ENCODE measurements at regions not wholly inside any gene's neighbourhood (a gene's known extent, or its start where the extent isn't known, plus 50 kb on each side); places are given as distances from the start of the nearest gene placed in this dataset.

- ChIA-PET RAD21 (ENCODE audit: unreplicated experiment) (no interaction called here), POLR2A (interaction anchor here (0.6 kb wide), 1 partner anchor 19 kb away, joined by 5 read pairs; no protein-coding TSS in a partner anchor), CTCF (no interaction called here), SMC1A (ENCODE audit: uncharacterized antibody, unreplicated experiment) (no interaction called here)
- ATAC-seq (no peak), DNase-seq (ENCODE audit: low read depth, low spot score) (no peak), FAIRE-seq (no peak)
- intact Hi-C loops (cut with micrococcal nuclease; ENCODE audit: unreplicated experiment) (no loop called here), in situ Hi-C loops (cut with MboI) (no loop called here)
- H3K27ac ChIP-seq (ENCODE audit: control insufficient read depth, insufficient read depth), result no peak overlapping the region
- TF ChIP-seq MAX (IDR thresholded peaks at IDR 0.05; ENCODE audit: low read depth, low read length) (no peak), ZNF24 (IDR thresholded peaks at IDR 0.05) (no peak), CHD1 (IDR thresholded peaks at IDR 0.05; ENCODE audit: low read depth, low read length) (no peak), E4F1 (IDR thresholded peaks at IDR 0.05; ENCODE audit: borderline replicate concordance, partially characterized antibody) (no peak), ZSCAN29 (IDR thresholded peaks at IDR 0.05) (no peak), TCF7 (IDR thresholded peaks at IDR 0.05; ENCODE audit: borderline replicate concordance) (no peak), PML (IDR thresholded peaks at IDR 0.05; ENCODE audit: low read length) (no peak), CEBPB (IDR thresholded peaks at IDR 0.05; ENCODE audit: borderline replicate concordance in 1 of 2, low read depth in 2 of 2, low read length in 2 of 2) (no peak), CREB1 (IDR thresholded peaks at IDR 0.05; ENCODE audit: low read depth) (no peak), MTA2 (IDR thresholded peaks at IDR 0.05; ENCODE audit: low read depth) (no peak)
- TF ChIP-seq, protein P1, sequence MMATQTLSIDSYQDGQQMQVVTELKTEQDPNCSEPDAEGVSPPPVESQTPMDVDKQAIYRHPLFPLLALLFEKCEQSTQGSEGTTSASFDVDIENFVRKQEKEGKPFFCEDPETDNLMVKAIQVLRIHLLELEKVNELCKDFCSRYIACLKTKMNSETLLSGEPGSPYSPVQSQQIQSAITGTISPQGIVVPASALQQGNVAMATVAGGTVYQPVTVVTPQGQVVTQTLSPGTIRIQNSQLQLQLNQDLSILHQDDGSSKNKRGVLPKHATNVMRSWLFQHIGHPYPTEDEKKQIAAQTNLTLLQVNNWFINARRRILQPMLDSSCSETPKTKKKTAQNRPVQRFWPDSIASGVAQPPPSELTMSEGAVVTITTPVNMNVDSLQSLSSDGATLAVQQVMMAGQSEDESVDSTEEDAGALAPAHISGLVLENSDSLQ (IDR thresholded peaks at IDR 0.05), result no peak
- TF ChIP-seq, protein P2, sequence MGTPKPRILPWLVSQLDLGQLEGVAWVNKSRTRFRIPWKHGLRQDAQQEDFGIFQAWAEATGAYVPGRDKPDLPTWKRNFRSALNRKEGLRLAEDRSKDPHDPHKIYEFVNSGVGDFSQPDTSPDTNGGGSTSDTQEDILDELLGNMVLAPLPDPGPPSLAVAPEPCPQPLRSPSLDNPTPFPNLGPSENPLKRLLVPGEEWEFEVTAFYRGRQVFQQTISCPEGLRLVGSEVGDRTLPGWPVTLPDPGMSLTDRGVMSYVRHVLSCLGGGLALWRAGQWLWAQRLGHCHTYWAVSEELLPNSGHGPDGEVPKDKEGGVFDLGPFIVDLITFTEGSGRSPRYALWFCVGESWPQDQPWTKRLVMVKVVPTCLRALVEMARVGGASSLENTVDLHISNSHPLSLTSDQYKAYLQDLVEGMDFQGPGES (IDR thresholded peaks at IDR 0.05), result no peak
- H3K36me3 ChIP-seq (ENCODE audit: control insufficient read depth in 2 of 2, insufficient read depth in 2 of 2, low read length in 1 of 2), result no peaks in the 10 kb centered on the region
- 32% methylated on average over 3 of the region's 3 CpGs for WGBS (ENCODE audit: insufficient coverage, insufficient replicate concordance, low lambda C conversion rate, missing lambda C conversion rate)
- no peaks in the 10 kb centered on the region for H3K9me3 ChIP-seq (replicated peaks; ENCODE audit: control insufficient read depth, insufficient read depth, low read length)
- H3K4me3 ChIP-seq, result no peak overlapping the region
- H3K4me1 ChIP-seq (ENCODE audit: control insufficient read depth, insufficient read depth, low read length), result no peaks in the 10 kb centered on the region
- H2AFZ ChIP-seq (ENCODE audit: control insufficient read depth, low read depth, low read length), result no peak overlapping the region
- H3K4me2 ChIP-seq (ENCODE audit: control insufficient read depth, insufficient read depth), result no peak overlapping the region
- no peak overlapping the region for H3K9ac ChIP-seq (ENCODE audit: control insufficient read depth, insufficient read depth, low read length)
- H4K20me1 ChIP-seq (ENCODE audit: control insufficient read depth, insufficient read depth), result no peaks in the 10 kb centered on the region
- H3K27me3 ChIP-seq (replicated peaks in 1 of 2; ENCODE audit: control insufficient read depth in 2 of 2, insufficient read depth in 2 of 2, low read length in 1 of 2), result no peaks in the 10 kb centered on the region
- BruUV-seq (replicated peaks), result no TSS peak
- no peaks in the 10 kb centered on the region for H3K79me2 ChIP-seq (ENCODE audit: control insufficient read depth, insufficient read depth, low read length)
Observed at GRCh38 chr2:114331934-114332333, 110.5 kb upstream of the DPP10 start.
